Cardiac muscle cell (in vitro differentiated cells and primary cell): ENCODE measurements at regions not wholly inside any gene's neighbourhood (a gene's known extent, or its start where the extent isn't known, plus 50 kb on each side); places are given as distances from the start of the nearest gene placed in this dataset.

Experiments used
- DNase-seq, 2 donors: peaks; one replicate each; pipeline versions ENCODE4 v3.0.0 to v3.0.0-alpha.2; 2010 to 2017; ENCODE audit warnings: low read depth in 1 of 2, low spot score in 1 of 2
- H3K27ac ChIP-seq: fragments of 200-600 bp; sonication (generic); 2 replicates; pipeline ENCODE4 v1.5.1; 2016
- H3K27me3 ChIP-seq: fragments of 200-600 bp; sonication (generic); 2 replicates; pipeline ENCODE4 v1.6.0; 2016; ENCODE audit warnings: control low read depth
- H3K36me3 ChIP-seq: fragments of 200-600 bp; sonication (generic); 2 replicates; pipeline ENCODE4 v1.5.1; 2016; ENCODE audit warnings: control low read depth
- H3K4me1 ChIP-seq: fragments of 200-600 bp; sonication (generic); 2 replicates; pipeline ENCODE4 v1.8.1; 2017; ENCODE audit warnings: low read depth, mild to moderate bottlenecking, mixed run types
- H3K4me3 ChIP-seq: fragments of 200-600 bp; sonication (generic); 2 replicates; pipeline ENCODE4 v1.5.1; 2016; ENCODE audit warnings: mild to moderate bottlenecking
- H3K9me3 ChIP-seq: fragments of 200-600 bp; sonication (generic); 2 replicates; pipeline ENCODE4 v1.5.1; 2017; ENCODE audit warnings: low read depth, mild to moderate bottlenecking, control low read depth
- CTCF ChIP-seq: IDR thresholded peaks from 2 replicates; pipeline ENCODE4 v1.5.1; 2012; ENCODE audit warnings: low read depth, mild to moderate bottlenecking, low read length

GRCh38 chr6:14701946-14702345 is 543.9 kb upstream of the JARID2 start:
- Histone ChIP-seq H3K9me3 (no peaks in the 10 kb centered on the region), H3K36me3 (no peaks in the 10 kb centered on the region), H3K4me1 (no peaks in the 10 kb centered on the region), H3K4me3 (no peak overlapping the region), H3K27me3 (no peaks in the 10 kb centered on the region), H3K27ac (no peak overlapping the region)
- TF ChIP-seq CTCF, result no peak
- DNase-seq, result no peak

GRCh38 chr6:14702678-14703077 is 543.2 kb upstream of the JARID2 start:
- no peak for TF ChIP-seq CTCF
- no peaks in the 10 kb centered on the region for H3K27me3 ChIP-seq
- DNase-seq, result no peak

GRCh38 chr6:14703586-14703985 is 542.3 kb upstream of the JARID2 start:
- no peaks in the 10 kb centered on the region for H3K4me1 ChIP-seq
- H3K36me3 ChIP-seq, result no peaks in the 10 kb centered on the region
- H3K4me3 ChIP-seq, result no peak overlapping the region
- no peak for TF ChIP-seq CTCF
- DNase-seq, result peak in 1 of 2 donors; percentile 57
- H3K9me3 ChIP-seq, result no peaks in the 10 kb centered on the region
- no peak overlapping the region for H3K27ac ChIP-seq
- no peaks in the 10 kb centered on the region for H3K27me3 ChIP-seq

More at GRCh38 chr6:14702678-14703077, 543.2 kb upstream of the JARID2 start:
- H3K9me3 ChIP-seq, result no peaks in the 10 kb centered on the region
- H3K36me3 ChIP-seq, result no peaks in the 10 kb centered on the region
- H3K27ac ChIP-seq, result no peak overlapping the region
- H3K4me3 ChIP-seq, result no peak overlapping the region
- H3K4me1 ChIP-seq, result no peaks in the 10 kb centered on the region

GRCh38 chr6:14704383-14705271 is 541.2 kb upstream of the JARID2 start:
- no peaks in the 10 kb centered on the region for H3K4me1 ChIP-seq
- DNase-seq, result no peak
- H3K9me3 ChIP-seq, result no peaks in the 10 kb centered on the region
- no peaks in the 10 kb centered on the region for H3K27me3 ChIP-seq
- no peak overlapping the region for H3K4me3 ChIP-seq
- no peak for TF ChIP-seq CTCF
- H3K36me3 ChIP-seq, result no peaks in the 10 kb centered on the region
- no peak overlapping the region for H3K27ac ChIP-seq

- no peaks in the 10 kb centered on the region for H3K27me3 ChIP-seq
- H3K4me1 ChIP-seq, result no peaks in the 10 kb centered on the region
- no peaks in the 10 kb centered on the region for H3K36me3 ChIP-seq
- DNase-seq, result peak in 1 of 2 donors; percentile 64
- no peak overlapping the region for H3K27ac ChIP-seq
- no peak for TF ChIP-seq CTCF
- H3K4me3 ChIP-seq, result no peak overlapping the region
- no peaks in the 10 kb centered on the region for H3K9me3 ChIP-seq
These were observed 540.0 kb upstream of the JARID2 start for GRCh38 chr6:14705841-14706377.
